ENCODE measurements at regions not wholly inside any gene's neighbourhood (a gene's known extent, or its start where the extent isn't known, plus 50 kb on each side); places are given as distances from the start of the nearest gene placed in this dataset.

DNA sequence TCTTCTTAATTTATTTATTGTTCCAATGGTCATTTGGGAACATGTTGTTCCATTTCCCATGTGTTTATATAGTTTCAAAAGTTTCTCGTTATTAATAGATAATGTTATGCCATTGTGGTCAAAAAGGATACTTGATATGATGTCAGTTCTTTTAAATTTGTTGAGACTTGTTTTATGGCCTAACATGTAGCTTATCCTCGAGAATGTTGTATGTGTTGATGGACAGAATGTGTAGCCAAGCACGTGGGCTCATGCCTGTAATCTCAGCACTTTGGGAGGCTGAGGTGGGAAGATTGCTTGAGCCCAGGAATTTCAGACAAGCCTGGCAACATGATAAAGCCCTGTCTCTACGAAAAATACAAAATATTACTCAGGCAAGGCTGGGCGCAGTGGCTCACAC, 168.5 kb upstream of the USP38 start:
- Histone ChIP-seq H3K9ac (ENCODE audit: insufficient read depth, low read depth, low read length) (no peak overlapping the region), H3K27me3 (ENCODE audit: control insufficient read depth in 1 of 2, insufficient read depth in 2 of 2, low read length in 2 of 2) (no peaks in the 10 kb centered on the region), H3K9me3 (ENCODE audit: low read length) (peaks cover 10% of the 10 kb centered on the region; the same call in 1 of the 2 replicates), H3K4me3 (replicated peaks in 1 of 3; ENCODE audit: insufficient read depth in 1 of 3, low read depth in 2 of 3, low read length in 3 of 3) (no peak overlapping the region), H3K4me2 (ENCODE audit: low read depth, low read length) (no peak overlapping the region), H2AFZ (ENCODE audit: low read length) (no peak overlapping the region), H3K27ac (ENCODE audit: extremely low read length, insufficient read depth, low read length) (no peak overlapping the region), H3K79me2 (ENCODE audit: insufficient read depth, low read length) (no peaks in the 10 kb centered on the region), H4K20me1 (ENCODE audit: insufficient read depth, low read length) (no peaks in the 10 kb centered on the region), H3K36me3 (replicated peaks in 1 of 2; ENCODE audit: control insufficient read depth in 1 of 2, insufficient read depth in 2 of 2, low read length in 2 of 2) (no peaks in the 10 kb centered on the region), H3K4me1 (ENCODE audit: insufficient read depth, low read length) (no peaks in the 10 kb centered on the region)
- intact Hi-C loops (cut with micrococcal nuclease; ENCODE audit: unreplicated experiment) (no loop called here), in situ Hi-C loops (cut with HindIII; ENCODE audit: extremely low pct_ligation_motif_present, low pct_unique_long_range_greater_than_20kb) (no loop called here)
- ChIA-PET POLR2A (no interaction called here), CTCF (ENCODE audit: low intra/inter-chr PET ratio, low total read pairs) (no interaction called here)
- ATAC-seq: no peak
- no peak for DNase-seq (ENCODE audit: low spot score)
- WGBS (ENCODE audit: low lambda C conversion rate): 2% methylated on average over 5 of the region's 5 CpGs
- no TSS peak for BruUV-seq (replicated peaks)
- FAIRE-seq: no peak
- TF ChIP-seq BRCA1 (CRISPR knock-in tag; IDR thresholded peaks at IDR 0.05) (no peak), ZNF556 (CRISPR knock-in tag; IDR thresholded peaks at IDR 0.05; ENCODE audit: borderline replicate concordance) (no peak)

GRCh38 chr4:143017210-143017609, 167.5 kb upstream of the USP38 start:
- H3K79me2 ChIP-seq (ENCODE audit: insufficient read depth, low read length): no peaks in the 10 kb centered on the region
- H3K4me1 ChIP-seq (ENCODE audit: insufficient read depth, low read length): no peaks in the 10 kb centered on the region
- DNase-seq (ENCODE audit: low spot score): no peak
- in situ Hi-C loops (cut with HindIII; ENCODE audit: extremely low pct_ligation_motif_present, low pct_unique_long_range_greater_than_20kb) (no loop called here), intact Hi-C loops (cut with micrococcal nuclease; ENCODE audit: unreplicated experiment) (no loop called here)
- TF ChIP-seq REST (IDR thresholded peaks at IDR 0.05; ENCODE audit: borderline replicate concordance in 1 of 2, low read depth in 1 of 2, low read length in 2 of 2) (no peak), ATF7-NPFF (CRISPR knock-in tag; IDR thresholded peaks at IDR 0.05; ENCODE audit: low read depth) (no peak), MTERF4 (CRISPR knock-in tag; IDR thresholded peaks at IDR 0.05) (no peak), CREB3 (CRISPR knock-in tag; IDR thresholded peaks at IDR 0.05) (no peak), ZNF687 (CRISPR knock-in tag; IDR thresholded peaks at IDR 0.05) (no peak)
- TF ChIP-seq, protein P1, sequence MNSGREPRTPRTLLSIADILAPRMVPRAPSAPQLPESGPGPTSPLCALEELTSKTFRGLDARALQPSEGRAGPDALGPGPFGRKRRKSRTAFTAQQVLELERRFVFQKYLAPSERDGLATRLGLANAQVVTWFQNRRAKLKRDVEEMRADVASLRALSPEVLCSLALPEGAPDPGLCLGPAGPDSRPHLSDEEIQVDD (CRISPR knock-in tag; IDR thresholded peaks at IDR 0.05; ENCODE audit: borderline replicate concordance): no peak
- H3K27me3 ChIP-seq (ENCODE audit: control insufficient read depth in 1 of 2, insufficient read depth in 2 of 2, low read length in 2 of 2): no peaks in the 10 kb centered on the region
- H2AFZ ChIP-seq (ENCODE audit: low read length): no peak overlapping the region
- POLR2A ChIA-PET: no interaction called here
- H4K20me1 ChIP-seq (ENCODE audit: insufficient read depth, low read length): no peaks in the 10 kb centered on the region
- no peak overlapping the region for H3K9ac ChIP-seq (ENCODE audit: insufficient read depth, low read depth, low read length)
- H3K27ac ChIP-seq (ENCODE audit: extremely low read length, insufficient read depth, low read length): no peak overlapping the region
- no peak for FAIRE-seq
- H3K36me3 ChIP-seq (replicated peaks in 1 of 2; ENCODE audit: control insufficient read depth in 1 of 2, insufficient read depth in 2 of 2, low read length in 2 of 2): no peaks in the 10 kb centered on the region
- H3K4me3 ChIP-seq (replicated peaks in 1 of 3; ENCODE audit: insufficient read depth in 1 of 3, low read depth in 2 of 3, low read length in 3 of 3): no peak overlapping the region
- CTCF ChIA-PET (ENCODE audit: low intra/inter-chr PET ratio, low total read pairs): no interaction called here
- no peak overlapping the region for H3K4me2 ChIP-seq (ENCODE audit: low read depth, low read length)
- peaks cover 4% of the 10 kb centered on the region; the same call in 1 of the 2 replicates for H3K9me3 ChIP-seq (ENCODE audit: low read length)
- ATAC-seq: no peak
- BruUV-seq (replicated peaks): no TSS peak
- WGBS (ENCODE audit: low lambda C conversion rate): 3% methylated on average over 3 of the region's 3 CpGs
